ENCODE measurements at regions not wholly inside any gene's neighbourhood (a gene's known extent, or its start where the extent isn't known, plus 50 kb on each side); places are given as distances from the start of the nearest gene placed in this dataset.
"Not testable (repeated sequence)": the region's sequence is repeated elsewhere in the genome, so short reads cannot be mapped to it uniquely, and the experiment has no call there.

DNA sequence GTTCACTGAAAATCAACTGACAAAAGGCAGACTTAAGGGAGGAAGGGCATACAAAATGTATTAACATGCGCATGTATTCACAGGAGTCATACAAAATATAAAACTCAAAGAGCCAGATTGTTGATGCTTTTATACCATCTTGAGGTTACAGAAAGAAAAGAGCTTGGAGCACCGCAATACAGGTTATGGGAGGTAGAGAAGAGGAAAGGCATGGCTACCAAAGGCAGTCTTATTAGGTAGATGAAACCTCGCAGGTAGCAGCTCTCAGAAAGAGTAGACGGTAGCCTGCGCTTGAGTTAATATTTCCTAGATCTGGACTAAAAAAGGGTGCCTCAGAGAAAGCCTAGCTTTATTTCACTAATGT, 69.0 kb upstream of the DHRS4 start:
- Mint-ChIP-seq H3K27me3 (peaks cover 27% of the 10 kb centered on the region), H3K9me3 (peaks cover 5% of the 10 kb centered on the region), H3K27ac (no peak overlapping the region), H3K36me3 (ENCODE audit: low read depth) (no peaks in the 10 kb centered on the region), H3K4me3 (no peak overlapping the region), H3K4me1 (no peaks in the 10 kb centered on the region)
- ATAC-seq (replicated peaks) = no peak

DNA sequence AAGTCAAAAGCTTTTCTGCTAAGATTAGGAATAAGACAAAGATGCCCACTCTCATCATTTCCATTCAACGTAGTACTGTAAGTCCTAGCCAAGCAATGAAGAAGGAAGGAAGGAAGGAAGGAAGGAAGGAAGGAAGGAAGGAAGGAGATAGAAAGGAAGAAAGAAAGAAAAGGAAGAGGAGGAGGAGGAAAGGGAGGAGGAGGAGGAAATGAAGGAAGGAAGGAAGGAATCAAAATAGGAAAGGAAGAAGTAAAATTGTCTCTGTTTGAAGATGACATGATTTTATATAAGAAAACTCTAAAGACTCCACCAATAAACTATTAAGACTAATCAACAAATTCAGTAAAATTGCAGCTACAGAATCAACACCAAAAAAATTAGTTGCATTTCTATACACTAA, 66.0 kb upstream of the DHRS4 start:
- H3K36me3 Mint-ChIP-seq (ENCODE audit: low read depth) = no peaks in the 10 kb centered on the region
- no peak for ATAC-seq (replicated peaks)
- H3K4me1 Mint-ChIP-seq = no peaks in the 10 kb centered on the region
- peaks cover 26% of the 10 kb centered on the region for H3K27me3 Mint-ChIP-seq
- no peak overlapping the region for H3K4me3 Mint-ChIP-seq
- H3K9me3 Mint-ChIP-seq = peaks cover 5% of the 10 kb centered on the region
- H3K27ac Mint-ChIP-seq = no peak overlapping the region

DNA sequence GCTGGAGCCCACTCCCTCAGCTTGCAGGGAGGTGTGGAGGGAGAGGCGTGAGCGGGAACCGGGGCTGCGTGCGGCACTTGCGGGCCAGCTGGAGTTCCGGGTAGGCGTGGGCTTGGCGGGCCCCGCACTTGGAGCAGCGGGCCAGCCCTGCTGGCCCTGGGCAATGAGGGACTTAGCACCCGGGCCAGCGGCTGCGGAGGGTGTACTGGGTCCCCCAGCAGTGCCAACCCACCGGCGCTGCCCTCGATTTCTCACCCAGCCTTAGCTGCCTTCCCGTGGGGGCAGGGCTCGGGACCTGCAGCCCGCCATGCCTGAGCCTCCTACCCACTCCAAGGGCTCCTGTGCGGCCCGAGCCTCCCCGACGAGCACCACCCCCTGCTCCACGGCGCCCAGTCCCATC, 61.9 kb upstream of the DHRS4 start:
- peaks cover 19% of the 10 kb centered on the region for H3K27me3 Mint-ChIP-seq
- H3K4me3 Mint-ChIP-seq; H3K36me3 Mint-ChIP-seq (ENCODE audit: low read depth); H3K27ac Mint-ChIP-seq; H3K9me3 Mint-ChIP-seq; H3K4me1 Mint-ChIP-seq; ATAC-seq (replicated peaks): not testable (repeated sequence)

DNA sequence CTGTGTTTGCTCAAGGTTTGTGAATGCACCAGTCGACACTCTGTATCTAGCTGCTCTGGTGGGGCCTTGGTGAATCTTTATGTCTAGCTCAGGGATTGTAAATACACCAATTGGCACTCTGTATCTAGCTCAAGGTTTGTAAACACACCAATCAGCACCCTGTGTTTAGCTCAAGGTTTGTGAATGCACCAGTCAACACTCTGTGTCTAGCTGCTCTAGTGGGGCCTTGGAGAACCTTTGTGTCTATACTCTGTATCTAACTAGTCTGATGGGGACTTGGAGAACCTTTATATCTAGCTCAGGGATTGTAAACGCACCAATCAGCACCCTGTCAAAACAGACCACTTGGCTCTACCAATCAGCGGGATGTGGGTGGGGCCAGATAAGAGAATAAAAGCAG, 61.3 kb upstream of the DHRS4 start:
- not testable (repeated sequence) for H3K36me3 Mint-ChIP-seq (ENCODE audit: low read depth); H3K9me3 Mint-ChIP-seq; H3K4me1 Mint-ChIP-seq; H3K27ac Mint-ChIP-seq; H3K4me3 Mint-ChIP-seq; ATAC-seq (replicated peaks)
- H3K27me3 Mint-ChIP-seq = peaks cover 14% of the 10 kb centered on the region

DNA sequence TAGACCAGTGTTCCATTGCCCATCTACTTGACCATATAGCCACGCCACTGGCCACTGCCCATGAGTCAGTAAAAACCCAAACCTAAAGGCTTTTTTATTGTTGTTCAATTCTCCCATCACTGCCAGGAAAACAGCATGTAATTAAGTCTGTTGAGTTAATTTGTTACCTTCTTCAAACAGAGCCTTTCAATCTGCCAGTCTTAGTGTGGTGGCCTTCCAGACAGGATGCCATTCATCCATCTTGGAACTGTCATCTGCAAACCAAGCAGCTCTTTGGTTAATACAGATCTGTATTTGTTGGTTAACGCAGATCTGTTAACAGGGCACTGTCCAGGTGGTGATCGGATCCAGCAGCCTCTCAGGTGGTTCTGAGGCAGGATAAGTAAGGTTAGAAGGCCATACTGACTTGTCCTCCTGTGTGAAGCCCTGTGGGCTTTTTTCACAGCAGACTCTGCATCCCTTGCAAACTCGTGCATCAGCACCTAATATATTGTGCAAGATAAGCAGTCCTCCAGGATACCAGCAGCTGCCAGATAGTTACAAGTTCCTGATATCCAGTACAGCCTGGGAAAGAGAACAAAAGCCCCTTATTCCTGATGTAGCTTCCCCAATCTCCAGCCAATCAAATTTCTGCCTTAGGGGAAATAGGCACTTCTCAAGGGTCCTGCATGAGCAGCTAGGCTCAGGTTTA, 59.1 kb upstream of the DHRS4 start:
- Mint-ChIP-seq H3K27me3 (peaks cover 3% of the 10 kb centered on the region), H3K36me3 (ENCODE audit: low read depth) (no peaks in the 10 kb centered on the region), H3K27ac (no peak overlapping the region), H3K4me1 (no peaks in the 10 kb centered on the region), H3K4me3 (no peak overlapping the region), H3K9me3 (no peaks in the 10 kb centered on the region)
- no peak for ATAC-seq (replicated peaks)

DNA sequence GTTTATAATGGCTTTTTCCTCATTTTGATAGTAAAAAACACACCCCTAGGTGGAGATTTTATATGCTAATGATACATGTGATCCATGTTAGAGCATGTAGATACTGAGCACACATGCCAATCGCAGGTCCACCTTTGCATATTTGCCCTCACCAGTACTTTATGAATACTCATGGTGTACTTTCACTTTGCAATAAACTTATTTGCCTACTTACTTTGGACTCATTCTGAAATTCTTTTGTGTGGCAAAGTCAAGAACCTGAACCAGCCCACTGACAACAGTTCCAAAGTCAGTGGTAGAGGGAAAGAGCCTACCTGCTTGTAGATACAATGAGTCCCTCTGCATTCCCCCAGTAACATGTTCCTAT, 58.5 kb upstream of the DHRS4 start:
- no peaks in the 10 kb centered on the region for H3K36me3 Mint-ChIP-seq (ENCODE audit: low read depth)
- H3K4me3 Mint-ChIP-seq = no peak overlapping the region
- H3K9me3 Mint-ChIP-seq = no peaks in the 10 kb centered on the region
- no peak for ATAC-seq (replicated peaks)
- peaks cover 5% of the 10 kb centered on the region for H3K27me3 Mint-ChIP-seq
- H3K27ac Mint-ChIP-seq = no peak overlapping the region
- H3K4me1 Mint-ChIP-seq = no peaks in the 10 kb centered on the region

DNA sequence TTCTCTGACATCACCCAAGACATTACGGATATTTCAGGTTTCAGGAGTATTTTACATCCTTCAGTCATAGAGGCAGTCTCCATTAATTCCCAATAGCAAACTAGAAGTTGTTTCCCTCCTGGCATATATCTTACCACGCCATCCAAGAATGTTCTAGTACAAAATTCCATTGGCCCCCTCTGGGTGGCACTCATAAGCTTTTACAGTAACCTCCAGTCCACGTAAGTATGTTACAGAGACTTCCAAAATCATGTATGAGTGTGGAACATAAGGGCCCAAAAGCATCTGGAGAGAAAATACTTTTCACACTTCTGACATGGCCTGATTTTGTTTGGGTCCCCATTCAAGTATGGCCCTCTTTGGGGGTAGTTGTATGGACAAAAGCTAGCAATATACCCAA, 58.1 kb upstream of the DHRS4 start:
- Mint-ChIP-seq H3K27me3 (peaks cover 10% of the 10 kb centered on the region), H3K9me3 (no peaks in the 10 kb centered on the region), H3K4me3 (no peak overlapping the region), H3K36me3 (ENCODE audit: low read depth) (no peaks in the 10 kb centered on the region), H3K4me1 (no peaks in the 10 kb centered on the region), H3K27ac (no peak overlapping the region)
- ATAC-seq (replicated peaks) = no peak

DNA sequence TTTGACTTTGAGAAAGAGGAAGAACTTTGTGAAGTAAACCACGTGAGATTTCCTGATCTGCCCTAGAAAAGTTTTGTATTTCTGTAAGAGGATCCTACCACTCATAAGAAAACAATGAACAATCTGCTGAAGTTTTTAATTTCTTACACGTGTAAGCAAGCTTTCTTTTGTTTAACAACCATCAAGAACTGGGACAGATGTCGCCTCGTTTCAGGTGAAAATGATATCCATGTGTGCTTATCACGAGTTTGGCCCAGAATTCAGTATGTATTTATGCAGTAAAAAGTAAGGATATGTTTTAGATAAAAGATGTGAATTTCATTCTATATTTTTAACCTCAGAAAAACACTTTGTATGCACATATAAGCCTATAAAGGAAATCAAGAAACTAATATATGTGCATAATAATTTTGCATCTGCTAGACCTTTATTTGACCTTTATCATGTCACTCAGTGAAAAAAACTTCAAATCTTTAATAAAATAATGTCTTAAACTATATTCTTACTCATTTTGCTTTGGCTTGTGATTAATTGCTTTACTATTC, 56.9 kb upstream of the DHRS4 start:
- Mint-ChIP-seq H3K27ac (no peak overlapping the region), H3K27me3 (peaks cover 14% of the 10 kb centered on the region), H3K4me3 (no peak overlapping the region), H3K36me3 (ENCODE audit: low read depth) (no peaks in the 10 kb centered on the region), H3K4me1 (no peaks in the 10 kb centered on the region), H3K9me3 (no peaks in the 10 kb centered on the region)
- no peak for ATAC-seq (replicated peaks)

DNA sequence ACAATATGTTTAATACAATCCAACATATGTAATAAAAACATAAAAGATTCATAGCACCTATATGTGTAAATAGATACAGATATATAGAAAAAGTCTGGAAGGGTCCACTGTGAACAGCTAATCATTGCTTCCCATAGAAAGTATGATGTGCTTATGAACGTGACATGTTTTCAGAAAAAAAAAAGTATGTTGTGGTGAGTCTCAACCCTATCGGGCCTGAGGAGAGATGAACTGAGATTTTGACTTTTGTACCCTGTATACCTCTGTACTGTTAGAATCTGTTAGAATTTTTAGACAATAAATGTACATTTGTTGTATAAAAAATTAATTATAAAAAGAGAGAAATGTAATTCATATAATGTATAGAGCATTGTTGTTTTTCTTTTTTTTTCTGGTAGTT, 56.3 kb upstream of the DHRS4 start:
- not testable (repeated sequence) for H3K9me3 Mint-ChIP-seq; H3K4me1 Mint-ChIP-seq; H3K27ac Mint-ChIP-seq; ATAC-seq (replicated peaks); H3K36me3 Mint-ChIP-seq (ENCODE audit: low read depth); H3K4me3 Mint-ChIP-seq
- H3K27me3 Mint-ChIP-seq = peaks cover 14% of the 10 kb centered on the region

DNA sequence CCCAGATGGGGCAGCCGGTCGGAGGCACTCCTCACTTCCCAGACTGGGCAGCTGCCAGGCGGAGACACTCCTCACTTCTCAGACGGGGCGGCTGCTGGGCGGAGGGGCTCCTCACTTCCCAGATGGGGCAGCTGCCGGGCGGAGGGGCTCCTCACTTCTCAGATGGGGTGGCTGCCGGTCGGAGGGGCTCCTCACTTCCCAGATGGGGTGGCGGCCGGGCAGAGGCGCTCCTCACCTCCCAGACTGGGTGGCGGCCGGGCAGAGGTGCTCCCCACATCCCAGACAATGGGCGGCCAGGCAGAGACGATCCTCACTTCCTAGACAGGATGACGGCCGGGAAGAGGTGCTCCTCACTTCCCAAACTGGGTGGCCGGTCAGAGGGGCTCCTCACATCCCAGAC, 55.2 kb upstream of the DHRS4 start:
- not testable (repeated sequence) for ATAC-seq (replicated peaks); H3K36me3 Mint-ChIP-seq (ENCODE audit: low read depth); H3K4me1 Mint-ChIP-seq; H3K4me3 Mint-ChIP-seq; H3K27ac Mint-ChIP-seq; H3K9me3 Mint-ChIP-seq
- H3K27me3 Mint-ChIP-seq = peaks cover 19% of the 10 kb centered on the region

DNA sequence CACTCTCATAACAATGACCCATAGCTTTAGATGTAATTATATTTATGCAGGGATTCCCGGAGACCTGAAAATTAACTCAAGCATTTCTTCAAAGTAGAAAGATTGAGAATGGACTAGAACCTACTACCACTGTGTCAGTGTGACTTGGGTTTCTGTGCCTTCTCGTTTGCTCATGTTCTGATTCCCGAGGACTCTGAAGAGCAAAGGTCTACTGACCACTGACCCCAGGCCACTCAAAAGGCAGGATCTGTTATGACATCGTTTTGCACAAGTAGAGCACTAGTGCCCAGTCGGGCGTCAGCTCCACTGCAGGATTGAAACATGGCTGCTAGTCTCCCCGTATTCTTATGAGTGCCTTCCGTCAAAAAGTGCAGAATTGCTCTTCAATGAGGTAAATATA, 53.8 kb upstream of the DHRS4 start:
- Mint-ChIP-seq H3K27me3 (peaks cover 29% of the 10 kb centered on the region), H3K36me3 (ENCODE audit: low read depth) (no peaks in the 10 kb centered on the region), H3K9me3 (no peaks in the 10 kb centered on the region), H3K4me1 (no peaks in the 10 kb centered on the region), H3K4me3 (no peak overlapping the region), H3K27ac (no peak overlapping the region)
- ATAC-seq (replicated peaks) = no peak

DNA sequence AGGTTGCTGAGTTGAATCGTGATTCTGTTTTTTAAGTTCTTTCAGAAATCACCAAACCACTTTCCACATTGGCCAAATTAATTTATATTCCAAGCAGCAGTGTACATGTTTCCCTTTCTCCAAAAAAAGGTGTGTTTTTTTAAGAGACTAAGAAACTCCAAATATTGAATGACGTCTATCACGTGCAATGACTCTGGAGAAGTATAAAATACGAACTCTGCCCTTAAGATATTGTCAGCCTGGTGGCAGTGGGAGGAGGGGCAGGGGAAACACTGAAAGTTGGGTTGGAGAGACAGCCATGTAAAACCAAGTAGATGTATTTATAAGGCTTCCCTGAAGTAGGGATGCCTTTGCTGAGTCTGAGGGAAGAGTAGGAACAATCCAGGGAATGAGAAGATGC, 50.1 kb upstream of the DHRS4 start:
- Mint-ChIP-seq H3K27ac (no peak overlapping the region), H3K9me3 (no peaks in the 10 kb centered on the region), H3K36me3 (ENCODE audit: low read depth) (no peaks in the 10 kb centered on the region), H3K4me1 (no peaks in the 10 kb centered on the region), H3K27me3 (peaks cover 42% of the 10 kb centered on the region), H3K4me3 (no peak overlapping the region)
- ATAC-seq (replicated peaks) = no peak
